ENCODE measurements at regions not wholly inside any gene's neighbourhood (a gene's known extent, or its start where the extent isn't known, plus 50 kb on each side); places are given as distances from the start of the nearest gene placed in this dataset.

DNA sequence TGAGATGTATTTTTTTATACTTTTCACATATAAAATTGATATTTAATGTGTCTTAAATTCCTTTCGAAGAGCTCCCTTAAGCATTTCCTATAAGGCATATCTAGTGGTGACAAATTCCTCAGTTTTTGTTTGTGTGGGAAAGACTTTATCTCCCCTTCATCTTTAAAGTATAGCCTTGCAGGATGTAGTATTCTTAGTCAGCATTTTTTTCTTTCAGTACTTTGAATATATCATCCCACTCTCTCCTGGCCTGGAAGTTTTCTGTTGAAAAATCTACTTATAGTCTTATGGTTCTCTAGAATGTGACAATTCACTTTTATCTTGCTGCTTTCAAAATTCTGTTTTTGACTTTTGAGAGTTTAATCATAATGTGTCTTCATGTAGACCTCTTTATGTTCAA is 95.2 kb downstream of the EDEM1 start:
- TF ChIP-seq, protein P1, sequence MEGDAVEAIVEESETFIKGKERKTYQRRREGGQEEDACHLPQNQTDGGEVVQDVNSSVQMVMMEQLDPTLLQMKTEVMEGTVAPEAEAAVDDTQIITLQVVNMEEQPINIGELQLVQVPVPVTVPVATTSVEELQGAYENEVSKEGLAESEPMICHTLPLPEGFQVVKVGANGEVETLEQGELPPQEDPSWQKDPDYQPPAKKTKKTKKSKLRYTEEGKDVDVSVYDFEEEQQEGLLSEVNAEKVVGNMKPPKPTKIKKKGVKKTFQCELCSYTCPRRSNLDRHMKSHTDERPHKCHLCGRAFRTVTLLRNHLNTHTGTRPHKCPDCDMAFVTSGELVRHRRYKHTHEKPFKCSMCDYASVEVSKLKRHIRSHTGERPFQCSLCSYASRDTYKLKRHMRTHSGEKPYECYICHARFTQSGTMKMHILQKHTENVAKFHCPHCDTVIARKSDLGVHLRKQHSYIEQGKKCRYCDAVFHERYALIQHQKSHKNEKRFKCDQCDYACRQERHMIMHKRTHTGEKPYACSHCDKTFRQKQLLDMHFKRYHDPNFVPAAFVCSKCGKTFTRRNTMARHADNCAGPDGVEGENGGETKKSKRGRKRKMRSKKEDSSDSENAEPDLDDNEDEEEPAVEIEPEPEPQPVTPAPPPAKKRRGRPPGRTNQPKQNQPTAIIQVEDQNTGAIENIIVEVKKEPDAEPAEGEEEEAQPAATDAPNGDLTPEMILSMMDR (IDR thresholded peaks at IDR 0.05): no peak
- TF ChIP-seq POLR2A (IDR thresholded peaks at IDR 0.05) (no peak), EP300 (IDR thresholded peaks at IDR 0.05) (no peak), POLR2AphosphoS5 (IDR thresholded peaks at IDR 0.05) (no peak)
